HL-60 (cell line): ENCODE measurements at regions not wholly inside any gene's neighbourhood (a gene's known extent, or its start where the extent isn't known, plus 50 kb on each side); places are given as distances from the start of the nearest gene placed in this dataset.

Experiments
- POLR2AphosphoS5 ChIP-seq: IDR thresholded peaks from 2 replicates; pipeline ENCODE4 v1.6.1; 2012; ENCODE audit warnings: low read depth
- SPI1 ChIP-seq: IDR thresholded peaks from 2 replicates; pipeline ENCODE4 v1.6.1; 2012; ENCODE audit warnings: low read depth, mild to moderate bottlenecking, borderline replicate concordance
- TF ChIP-seq, protein P1 (sequence below): IDR thresholded peaks from one replicate; pipeline ENCODE4 v1.5.1; 2011; ENCODE audit warnings: low read length, control low read depth, inconsistent platforms; ENCODE audit not compliant: insufficient read depth

DNA sequence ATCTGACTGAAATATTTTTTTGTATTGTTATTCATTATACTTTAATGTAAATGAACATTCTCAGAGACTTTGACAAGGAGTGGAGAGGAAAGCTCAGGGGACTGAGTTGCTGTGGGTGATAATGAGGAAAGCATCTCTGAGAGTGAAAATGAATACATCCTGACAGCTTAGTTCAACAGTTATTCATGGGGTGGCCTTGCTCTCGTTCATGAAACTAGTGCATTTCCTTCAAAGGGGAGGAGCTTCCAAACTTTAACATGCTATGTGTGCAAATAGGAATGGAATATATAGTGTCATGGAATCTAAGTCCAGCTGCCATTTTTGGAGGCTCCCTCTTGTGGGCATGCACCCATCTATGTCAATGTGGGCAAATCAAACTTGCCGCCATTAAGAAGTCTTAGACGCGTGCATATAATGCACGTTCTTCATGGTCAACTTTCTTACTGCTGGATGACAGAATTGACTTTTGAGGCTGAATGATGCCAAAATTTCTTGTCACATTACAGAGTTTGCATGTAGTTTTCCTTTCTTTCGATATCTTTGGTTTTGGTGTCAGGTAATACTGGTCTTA lies 124.3 kb upstream of the TMEM170B start:
- no peak for TF ChIP-seq POLR2AphosphoS5
- TF ChIP-seq, protein P1, sequence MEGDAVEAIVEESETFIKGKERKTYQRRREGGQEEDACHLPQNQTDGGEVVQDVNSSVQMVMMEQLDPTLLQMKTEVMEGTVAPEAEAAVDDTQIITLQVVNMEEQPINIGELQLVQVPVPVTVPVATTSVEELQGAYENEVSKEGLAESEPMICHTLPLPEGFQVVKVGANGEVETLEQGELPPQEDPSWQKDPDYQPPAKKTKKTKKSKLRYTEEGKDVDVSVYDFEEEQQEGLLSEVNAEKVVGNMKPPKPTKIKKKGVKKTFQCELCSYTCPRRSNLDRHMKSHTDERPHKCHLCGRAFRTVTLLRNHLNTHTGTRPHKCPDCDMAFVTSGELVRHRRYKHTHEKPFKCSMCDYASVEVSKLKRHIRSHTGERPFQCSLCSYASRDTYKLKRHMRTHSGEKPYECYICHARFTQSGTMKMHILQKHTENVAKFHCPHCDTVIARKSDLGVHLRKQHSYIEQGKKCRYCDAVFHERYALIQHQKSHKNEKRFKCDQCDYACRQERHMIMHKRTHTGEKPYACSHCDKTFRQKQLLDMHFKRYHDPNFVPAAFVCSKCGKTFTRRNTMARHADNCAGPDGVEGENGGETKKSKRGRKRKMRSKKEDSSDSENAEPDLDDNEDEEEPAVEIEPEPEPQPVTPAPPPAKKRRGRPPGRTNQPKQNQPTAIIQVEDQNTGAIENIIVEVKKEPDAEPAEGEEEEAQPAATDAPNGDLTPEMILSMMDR = no peak
- no peak for TF ChIP-seq SPI1
